MCF 10A (cell line): ENCODE measurements at regions not wholly inside any gene's neighbourhood (a gene's known extent, or its start where the extent isn't known, plus 50 kb on each side); places are given as distances from the start of the nearest gene placed in this dataset.
A peak's percentile ranks its signal among the peaks of the same experiment; 100 is the strongest.

Experiments used
- BruUV-seq: library from RNA; stranded (reverse); fragments of 400-500 nt; replicated peaks from 2 replicates; lab custom pipeline; 2021; lab: Mats Ljungman, UMichigan
- CTCF ChIA-PET: fragments of 300-600 bp; sonication (Branson Sonifier 250); formaldehyde crosslinking; extraction: SDS; loops from one replicate; lab custom pipeline; 2021; ENCODE audit warnings: antibody characterized with exemption, inconsistent platforms; lab: Yijun Ruan, JAX
- POLR2A ChIA-PET: fragments of 300-600, 350-650 bp; sonication (Branson Sonifier 250); formaldehyde crosslinking; extraction: SDS; loops from one replicate; lab custom pipeline; 2020; ENCODE audit warnings: antibody characterized with exemption, inconsistent platforms; lab: Yijun Ruan, JAX
- DNase-seq: peaks from one replicate; pipeline ENCODE4 v3.0.0-alpha.2; 2018; ENCODE audit not compliant: unreplicated experiment
- H3K27ac Mint-ChIP-seq: one replicate; pipeline ENCODE4 v1.8.0; 2022; ENCODE audit warnings: mild to moderate bottlenecking, low read depth, mixed read lengths; ENCODE audit not compliant: unreplicated experiment
- H3K27me3 Mint-ChIP-seq: one replicate; pipeline ENCODE4 v1.8.0; 2022; ENCODE audit warnings: mixed read lengths; ENCODE audit not compliant: insufficient read depth, unreplicated experiment
- H3K36me3 Mint-ChIP-seq: one replicate; pipeline ENCODE4 v1.8.0; 2022; ENCODE audit warnings: mild to moderate bottlenecking, moderate library complexity, mixed read lengths; ENCODE audit not compliant: insufficient read depth, unreplicated experiment
- H3K4me1 Mint-ChIP-seq: one replicate; pipeline ENCODE4 v1.8.0; 2022; ENCODE audit warnings: mixed read lengths; ENCODE audit not compliant: insufficient read depth, unreplicated experiment
- H3K4me3 Mint-ChIP-seq: one replicate; pipeline ENCODE4 v1.8.0; 2022; ENCODE audit warnings: mild to moderate bottlenecking, moderate library complexity, mixed read lengths; ENCODE audit not compliant: unreplicated experiment
- H3K9me3 Mint-ChIP-seq: one replicate; pipeline ENCODE4 v1.8.0; 2022; ENCODE audit warnings: mixed read lengths; ENCODE audit not compliant: unreplicated experiment
- intact Hi-C: fragments of 100-400 bp; cut with micrococcal nuclease; formaldehyde crosslinking; loops from 2 replicates; pipeline ENCODE4 v1.14.1; 2022
- TF ChIP-seq, protein P1 (sequence below): fragments of 200-600 bp; IDR thresholded peaks from one replicate; pipeline ENCODE4 v1.8.0; 2022; ENCODE audit warnings: antibody characterized with exemption, mild to moderate bottlenecking; ENCODE audit not compliant: unreplicated experiment

DNA sequence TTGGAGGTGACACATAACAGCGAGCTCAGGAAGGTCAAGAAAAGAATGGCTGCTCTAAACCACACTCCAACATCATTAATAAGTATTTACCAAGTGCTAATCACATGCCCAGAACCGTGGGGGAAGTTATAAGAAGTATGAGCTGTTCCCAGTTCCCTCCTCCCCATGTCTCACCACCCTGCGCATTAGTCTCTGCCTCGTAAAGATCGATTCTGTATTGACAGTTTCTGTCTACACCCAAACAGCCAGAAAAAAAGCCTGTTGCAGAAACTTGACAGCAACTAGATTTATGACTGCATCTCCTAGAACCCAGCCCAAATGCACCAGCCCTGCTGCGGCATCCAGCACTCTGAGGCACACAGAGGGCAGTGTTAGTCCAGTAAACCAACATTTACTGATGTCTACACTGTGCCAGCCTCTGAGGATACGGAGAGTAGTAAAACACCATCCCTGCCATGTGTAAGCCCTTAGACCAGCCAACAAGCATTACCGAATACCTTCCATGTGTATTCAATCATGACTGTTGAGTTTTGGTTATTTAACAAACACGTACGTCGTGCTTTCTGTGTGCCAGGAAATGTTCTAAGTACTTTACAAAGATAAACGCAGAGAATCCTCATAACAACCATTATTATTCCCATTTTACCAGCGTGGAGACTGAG, 63.6 kb upstream of the ZBTB40 start:
- intact Hi-C loops, result no loop called here

DNA sequence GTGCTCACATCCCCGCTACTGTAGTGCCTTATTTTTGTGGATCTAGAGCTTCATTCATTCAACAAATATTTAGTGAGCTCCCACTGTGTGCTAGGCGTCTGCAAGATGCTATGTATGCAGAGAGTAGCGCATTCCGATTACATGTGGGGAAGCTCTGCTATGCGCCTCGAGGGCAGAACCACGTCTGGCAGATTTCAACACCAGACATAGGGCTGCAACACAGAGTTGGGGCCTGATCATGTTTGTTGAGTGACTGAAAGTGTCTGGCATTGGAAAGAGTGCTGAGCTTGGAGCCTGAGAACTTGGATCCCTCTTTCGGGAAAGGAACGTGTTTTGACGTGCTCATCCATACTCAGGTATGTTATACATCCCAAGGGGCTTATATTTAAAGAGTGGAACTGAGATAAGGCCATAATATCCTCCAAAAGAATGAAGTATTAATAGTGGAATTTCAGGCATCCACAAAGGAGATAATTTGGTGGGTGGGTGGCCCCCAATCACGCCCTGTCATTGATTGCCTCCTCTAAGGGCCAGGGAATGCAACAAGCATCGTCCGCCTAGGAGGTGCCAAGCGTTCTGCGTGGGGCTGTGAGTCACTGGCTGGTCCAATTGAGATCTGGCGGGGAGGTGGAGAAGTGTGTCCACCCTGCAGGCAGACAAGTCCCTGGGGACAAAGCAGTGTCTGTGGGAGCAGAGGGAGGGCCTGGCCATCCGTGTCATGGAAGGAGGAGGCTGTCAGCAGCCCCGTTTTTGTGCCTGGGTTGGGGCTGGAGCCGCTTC, 62.8 kb upstream of the ZBTB40 start:
- no peak overlapping the region for H3K4me3 Mint-ChIP-seq
- H3K27me3 Mint-ChIP-seq, result peaks cover 63% of the 10 kb centered on the region
- H3K27ac Mint-ChIP-seq, result no peak overlapping the region
- ChIA-PET POLR2A (no interaction called here), CTCF (interaction anchor here (0.8 to 1.2 kb wide), 2 partner anchors 199 to 275 kb away, joined by 3 to 4 read pairs; no protein-coding TSS in a partner anchor)
- peak; percentile 21 for DNase-seq
- no peaks in the 10 kb centered on the region for H3K36me3 Mint-ChIP-seq
- H3K9me3 Mint-ChIP-seq, result no peaks in the 10 kb centered on the region
- no peaks in the 10 kb centered on the region for H3K4me1 Mint-ChIP-seq
- intact Hi-C loops, result no loop called here
- TF ChIP-seq, protein P1, sequence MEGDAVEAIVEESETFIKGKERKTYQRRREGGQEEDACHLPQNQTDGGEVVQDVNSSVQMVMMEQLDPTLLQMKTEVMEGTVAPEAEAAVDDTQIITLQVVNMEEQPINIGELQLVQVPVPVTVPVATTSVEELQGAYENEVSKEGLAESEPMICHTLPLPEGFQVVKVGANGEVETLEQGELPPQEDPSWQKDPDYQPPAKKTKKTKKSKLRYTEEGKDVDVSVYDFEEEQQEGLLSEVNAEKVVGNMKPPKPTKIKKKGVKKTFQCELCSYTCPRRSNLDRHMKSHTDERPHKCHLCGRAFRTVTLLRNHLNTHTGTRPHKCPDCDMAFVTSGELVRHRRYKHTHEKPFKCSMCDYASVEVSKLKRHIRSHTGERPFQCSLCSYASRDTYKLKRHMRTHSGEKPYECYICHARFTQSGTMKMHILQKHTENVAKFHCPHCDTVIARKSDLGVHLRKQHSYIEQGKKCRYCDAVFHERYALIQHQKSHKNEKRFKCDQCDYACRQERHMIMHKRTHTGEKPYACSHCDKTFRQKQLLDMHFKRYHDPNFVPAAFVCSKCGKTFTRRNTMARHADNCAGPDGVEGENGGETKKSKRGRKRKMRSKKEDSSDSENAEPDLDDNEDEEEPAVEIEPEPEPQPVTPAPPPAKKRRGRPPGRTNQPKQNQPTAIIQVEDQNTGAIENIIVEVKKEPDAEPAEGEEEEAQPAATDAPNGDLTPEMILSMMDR, result no peak
- no TSS peak for BruUV-seq

More for the DNA sequence above, 63.6 kb upstream of the ZBTB40 start:
- DNase-seq, result no peak
- peaks cover 63% of the 10 kb centered on the region for H3K27me3 Mint-ChIP-seq
- no peak overlapping the region for H3K27ac Mint-ChIP-seq
- POLR2A ChIA-PET, result interaction anchor here (0.7 kb wide), 1 partner anchor 23 kb away, joined by 3 read pairs; no protein-coding TSS in a partner anchor
- H3K4me3 Mint-ChIP-seq, result no peak overlapping the region
- H3K4me1 Mint-ChIP-seq, result no peaks in the 10 kb centered on the region
- TF ChIP-seq, protein P1, result no peak
- CTCF ChIA-PET, result interaction anchor here (0.6 kb wide), 2 partner anchors 21 to 1958 kb away, joined by 3 read pairs; no protein-coding TSS in a partner anchor
- no peaks in the 10 kb centered on the region for H3K36me3 Mint-ChIP-seq
- no TSS peak for BruUV-seq
- H3K9me3 Mint-ChIP-seq, result no peaks in the 10 kb centered on the region

DNA sequence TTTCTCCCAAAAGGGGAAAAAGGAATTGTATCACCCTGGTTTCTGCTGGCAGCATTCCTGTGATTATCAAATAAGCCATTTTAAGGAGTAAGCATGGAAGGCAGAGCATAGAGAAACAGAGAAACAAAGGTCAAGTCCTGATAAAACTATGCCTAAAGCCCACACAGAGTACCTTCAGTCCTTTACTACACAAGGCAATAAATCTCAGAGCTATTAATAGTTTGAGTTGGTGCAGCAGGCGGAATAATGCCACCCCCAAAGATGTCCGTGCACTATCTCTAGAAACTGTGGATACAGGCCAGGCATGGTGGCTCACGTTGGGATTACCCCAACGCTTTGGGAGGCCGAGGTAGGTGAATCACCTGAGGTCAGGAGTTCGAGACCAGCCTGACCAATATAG, 58.1 kb upstream of the ZBTB40 start:
- H3K27ac Mint-ChIP-seq, result no peak overlapping the region
- H3K9me3 Mint-ChIP-seq, result no peaks in the 10 kb centered on the region
- no peak overlapping the region for H3K4me3 Mint-ChIP-seq
- BruUV-seq, result no TSS peak
- intact Hi-C loops, result no loop called here
- no peaks in the 10 kb centered on the region for H3K4me1 Mint-ChIP-seq
- ChIA-PET POLR2A (no interaction called here), CTCF (interaction anchor here (0.7 kb wide), 1 partner anchor 781 kb away, joined by 3 read pairs; no protein-coding TSS in a partner anchor)
- H3K27me3 Mint-ChIP-seq, result peaks cover 64% of the 10 kb centered on the region
- TF ChIP-seq, protein P1, result no peak
- DNase-seq, result no peak
- H3K36me3 Mint-ChIP-seq, result no peaks in the 10 kb centered on the region
